NCI-H1436 (cell line): ENCODE measurements at regions not wholly inside any gene's neighbourhood (a gene's known extent, or its start where the extent isn't known, plus 50 kb on each side); places are given as distances from the start of the nearest gene placed in this dataset.

Source experiments
- DNase-seq: peaks from one replicate; lab custom pipeline; 2025; lab: John Stamatoyannopoulos, UW

DNA sequence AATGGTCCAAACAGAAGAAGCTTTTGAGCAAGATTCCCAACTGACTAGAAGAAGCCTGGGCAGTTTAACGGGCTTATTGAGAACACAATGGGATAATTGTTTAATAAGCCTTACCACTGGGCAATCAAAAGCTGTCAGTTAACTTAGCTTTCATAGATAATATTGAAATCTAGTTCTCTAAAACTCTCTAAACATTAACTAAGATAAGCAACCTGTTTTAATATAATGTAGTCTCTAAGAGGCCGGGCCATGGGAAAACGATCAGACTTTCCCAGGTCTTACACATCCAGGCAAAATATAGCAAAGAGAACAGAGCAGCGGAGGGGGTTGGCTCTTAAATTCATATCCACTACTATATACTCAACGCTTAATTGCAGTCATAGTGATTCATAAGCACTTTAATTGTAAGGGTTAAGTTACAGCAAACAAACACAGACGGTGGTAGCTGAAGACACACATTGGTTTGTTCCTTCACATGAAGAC lies 128.0 kb upstream of the FAM83B start:
- DNase-seq = peak; percentile 82

DNA sequence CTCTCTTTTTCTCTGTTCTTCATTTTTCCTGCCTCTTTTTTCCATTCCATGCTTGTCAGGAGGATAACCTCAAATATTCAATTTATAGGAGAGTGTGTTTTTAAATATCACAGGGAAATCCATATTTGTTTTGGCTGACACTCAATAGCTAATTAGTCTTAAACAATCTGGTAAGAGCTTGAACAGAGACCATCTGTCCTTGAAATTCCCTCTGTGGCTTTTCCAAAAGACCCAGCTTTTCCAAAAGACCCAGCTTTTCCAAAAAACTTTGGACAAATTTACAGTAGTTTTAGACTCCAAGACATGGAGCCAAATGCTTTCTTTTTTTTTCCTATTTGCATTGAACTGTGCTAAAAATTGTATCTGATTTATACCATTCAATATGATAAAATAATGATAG lies 127.4 kb upstream of the FAM83B start:
- peak; percentile 64 for DNase-seq

DNA sequence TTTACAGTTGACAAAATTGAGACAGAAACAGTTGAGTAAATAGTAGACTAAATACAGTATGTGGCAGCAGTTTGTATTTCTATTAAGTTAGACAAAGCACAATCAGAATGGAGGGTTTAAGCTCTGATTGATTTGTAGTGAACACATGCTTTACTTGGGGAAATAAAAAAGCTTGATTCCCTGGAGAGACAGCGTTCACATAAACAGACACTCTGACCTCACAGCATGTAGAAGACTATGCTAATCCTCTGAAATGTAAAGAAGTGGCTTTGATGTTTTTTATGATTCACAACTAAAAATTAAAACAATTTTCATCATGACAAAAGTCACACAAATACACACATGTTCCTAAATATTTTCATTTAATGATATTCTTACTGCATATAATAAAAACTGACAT lies 126.9 kb upstream of the FAM83B start:
- peak; percentile 30 for DNase-seq

DNA sequence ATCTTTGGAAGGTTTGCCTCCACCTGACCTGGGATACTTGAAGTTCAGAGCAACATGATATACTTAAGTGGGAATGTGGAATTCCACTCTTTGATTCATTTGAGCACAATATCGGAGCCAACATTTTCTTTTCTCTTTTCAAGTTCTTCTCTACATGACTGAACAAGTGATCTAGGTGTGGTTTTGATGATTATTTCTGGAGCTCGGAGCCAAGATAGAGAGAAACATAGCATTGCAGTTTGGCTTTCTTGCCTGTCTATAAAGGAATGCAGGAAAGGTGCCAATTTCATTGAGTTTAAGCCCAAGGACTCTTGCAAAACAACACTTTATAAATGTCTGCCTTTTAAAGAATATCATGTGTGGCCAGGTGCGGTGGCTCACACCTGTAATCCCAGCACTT lies 124.2 kb upstream of the FAM83B start:
- DNase-seq = no peak

DNA sequence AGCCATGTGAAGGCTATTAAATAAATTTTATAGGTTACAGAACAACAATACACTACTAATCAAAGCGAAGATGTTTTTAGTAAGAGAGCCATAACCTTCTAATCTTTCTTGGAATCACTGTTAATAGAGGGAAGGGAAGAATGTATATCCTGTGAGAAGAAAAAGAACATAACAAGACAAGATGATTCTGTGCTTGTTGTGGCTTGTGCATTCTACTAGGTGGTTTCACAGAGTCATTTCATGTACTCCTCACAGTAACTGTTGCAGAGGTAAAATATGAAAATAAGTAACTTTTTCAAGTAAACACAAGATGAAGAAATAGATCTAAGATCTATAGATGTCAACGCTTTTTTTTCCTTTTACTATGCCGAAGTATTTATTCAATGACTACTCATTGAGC lies 116.9 kb upstream of the FAM83B start:
- DNase-seq = no peak

DNA sequence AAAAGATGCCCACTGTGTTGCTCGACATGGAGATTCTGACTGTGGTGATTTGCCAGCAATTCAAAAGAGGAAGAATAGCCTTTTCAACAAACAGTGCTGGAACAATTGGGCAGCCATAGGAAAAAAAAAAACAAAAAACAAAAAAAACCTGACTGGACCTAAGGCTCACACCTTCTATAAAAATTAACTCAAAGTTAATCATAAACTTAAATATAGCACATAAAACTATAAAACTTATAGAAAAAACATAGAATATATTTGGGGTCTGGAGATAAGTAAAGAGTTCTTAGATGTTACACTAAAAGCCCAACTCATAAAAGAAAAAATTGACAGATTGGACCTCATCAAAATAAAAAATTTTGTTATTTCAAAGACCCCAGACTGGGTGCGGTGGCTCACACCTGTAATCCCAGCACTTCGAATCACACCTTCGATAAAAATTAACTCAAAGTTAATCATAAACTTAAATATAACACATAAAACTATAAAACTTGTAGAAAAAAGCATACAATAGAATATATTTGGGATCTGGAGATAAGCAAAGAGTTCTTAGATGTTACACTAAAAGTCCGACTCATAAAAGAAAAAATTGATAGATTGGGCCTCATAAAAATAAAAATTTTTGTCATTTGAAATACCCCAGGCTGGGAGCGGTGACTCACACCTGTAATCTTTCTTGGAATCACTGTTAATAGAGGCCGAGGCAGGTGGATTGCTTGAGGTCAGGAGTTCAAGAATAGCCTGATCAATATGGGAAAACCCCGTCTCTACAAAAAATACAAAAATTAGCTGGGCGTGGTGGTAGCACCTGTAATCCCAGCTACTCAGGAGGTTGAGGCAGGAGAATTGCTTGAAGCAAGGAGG lies 115.6 kb upstream of the FAM83B start:
- no peak for DNase-seq

DNA sequence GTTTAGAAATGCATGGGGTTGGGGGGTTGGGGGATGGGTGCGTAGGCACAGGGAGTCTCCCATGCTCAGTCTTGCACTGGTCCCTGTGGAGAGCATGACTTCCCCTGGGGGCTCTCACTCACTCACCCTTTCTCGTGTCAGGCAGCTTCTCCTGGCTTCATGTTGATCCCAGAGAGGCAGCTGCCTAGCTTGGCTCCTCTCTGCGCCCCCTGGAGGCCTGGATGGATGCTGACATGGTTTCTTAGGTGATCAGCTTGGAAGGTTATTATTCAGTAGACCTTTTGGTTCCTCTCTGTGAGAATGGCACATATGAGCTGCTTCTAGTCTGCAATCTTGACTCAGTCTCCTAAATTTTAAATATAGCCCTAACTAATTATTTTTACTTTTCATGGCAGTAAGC lies 109.3 kb upstream of the FAM83B start:
- DNase-seq = no peak

DNA sequence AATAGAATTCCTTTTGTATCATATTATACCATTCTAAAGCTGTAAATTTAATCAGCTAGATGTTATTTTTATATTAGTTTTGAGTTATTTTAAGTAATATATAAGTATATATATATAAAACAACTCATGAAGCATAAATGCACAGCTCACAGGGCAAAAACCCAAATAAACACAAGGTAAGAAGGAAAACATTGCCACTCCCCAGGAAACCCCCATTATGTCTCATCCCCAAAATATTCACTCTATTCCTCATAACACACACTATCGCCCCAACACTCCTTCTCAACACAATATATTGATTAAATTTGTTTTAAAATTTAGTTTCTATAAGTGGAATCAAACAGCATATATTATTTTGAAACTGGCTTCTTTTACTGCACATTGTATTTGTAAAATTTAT lies 98.6 kb upstream of the FAM83B start:
- no peak for DNase-seq

DNA sequence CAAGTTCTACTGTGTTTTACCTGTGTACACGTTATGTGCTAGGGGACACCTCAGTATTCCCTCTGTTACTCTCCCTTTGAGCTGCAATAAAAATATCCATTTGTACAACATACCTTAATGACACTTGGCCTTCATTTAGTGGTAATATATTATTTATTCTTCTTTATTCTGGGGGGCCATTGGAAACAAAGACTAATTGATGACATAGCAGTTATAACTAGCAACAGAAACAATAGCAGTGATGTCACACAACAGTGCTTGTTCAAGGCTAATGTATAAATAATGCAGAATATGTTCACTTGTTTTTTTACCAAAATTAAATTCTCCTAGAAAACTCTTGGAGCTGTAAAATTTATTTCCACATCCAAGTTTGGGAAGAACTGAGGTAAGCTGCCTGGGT lies 92.2 kb upstream of the FAM83B start:
- DNase-seq = no peak

DNA sequence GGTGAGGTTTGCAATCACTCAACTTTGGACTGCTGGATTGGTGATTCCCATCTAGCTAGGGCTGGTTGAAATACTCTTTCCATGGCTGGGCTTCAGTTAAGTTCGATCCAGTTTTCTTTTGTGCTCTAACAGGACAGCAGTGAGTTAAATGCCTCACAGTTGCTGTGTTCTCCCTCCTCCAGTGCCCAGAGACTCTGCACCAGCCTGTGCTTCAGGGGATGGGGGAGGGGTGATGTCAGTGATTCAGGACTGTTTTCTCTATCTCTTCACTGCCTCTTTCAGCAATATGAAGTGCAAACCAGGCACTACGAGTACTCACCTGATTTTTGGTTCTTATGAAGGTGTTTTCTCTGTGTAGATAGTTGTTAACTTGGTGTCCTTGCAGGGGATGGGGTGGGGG lies 88.2 kb upstream of the FAM83B start:
- DNase-seq = no peak

DNA sequence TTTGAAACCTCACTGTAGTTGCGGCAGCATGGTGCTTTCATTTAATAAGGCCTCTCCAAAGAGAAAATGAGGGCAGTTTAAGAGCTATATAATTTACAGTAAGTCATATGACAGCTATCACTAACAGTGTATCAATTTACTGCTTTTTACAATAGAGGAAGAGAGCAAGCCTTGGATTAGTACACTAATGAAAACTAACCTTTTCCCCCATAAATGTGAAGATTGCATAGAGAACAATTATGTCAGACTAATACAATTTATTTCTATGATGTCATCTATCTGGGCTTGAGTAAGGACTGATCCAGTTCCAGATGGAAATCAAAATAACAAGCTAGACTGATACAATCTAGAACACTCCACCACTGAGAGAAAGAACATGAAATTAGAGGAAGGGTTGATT lies 78.1 kb upstream of the FAM83B start:
- DNase-seq = no peak

DNA sequence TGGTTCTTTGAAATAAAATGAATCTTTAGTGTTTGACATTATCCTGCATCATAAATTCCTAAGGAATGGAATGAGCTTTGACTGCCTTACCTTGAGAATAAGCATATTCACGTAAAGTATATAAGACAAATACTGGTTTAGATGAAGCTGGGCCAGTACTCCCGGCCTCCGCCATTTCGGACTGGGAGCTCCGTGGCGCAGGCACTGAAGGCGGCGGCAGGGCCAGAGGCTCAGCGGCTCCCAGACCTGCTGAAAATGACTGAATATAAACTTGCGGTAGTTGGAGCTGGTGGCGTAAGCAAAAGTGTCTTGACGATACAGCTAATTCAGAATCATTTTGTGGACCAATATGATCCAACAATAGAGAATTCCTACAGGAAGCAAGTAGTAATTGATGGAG lies 76.2 kb upstream of the FAM83B start:
- no peak for DNase-seq

DNA sequence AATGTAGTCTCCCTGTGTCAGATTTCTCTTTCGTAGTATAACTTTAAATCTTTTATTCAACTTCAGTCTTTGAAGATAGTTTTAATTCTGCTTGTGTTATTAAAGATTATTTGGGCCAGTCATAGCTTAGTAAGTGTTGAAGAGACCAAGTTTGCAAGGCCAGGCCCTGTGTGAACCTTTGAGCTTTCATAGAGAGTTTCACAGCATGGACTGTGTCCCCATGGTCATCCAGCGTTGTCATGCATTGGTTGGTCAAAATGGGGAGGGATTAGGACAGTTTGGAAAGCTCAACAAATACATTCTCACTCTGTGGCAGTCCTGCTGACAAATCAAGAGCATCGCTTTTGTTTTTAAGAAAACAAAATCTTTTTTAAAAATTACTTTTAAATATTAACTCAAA lies 74.6 kb upstream of the FAM83B start:
- DNase-seq = no peak

DNA sequence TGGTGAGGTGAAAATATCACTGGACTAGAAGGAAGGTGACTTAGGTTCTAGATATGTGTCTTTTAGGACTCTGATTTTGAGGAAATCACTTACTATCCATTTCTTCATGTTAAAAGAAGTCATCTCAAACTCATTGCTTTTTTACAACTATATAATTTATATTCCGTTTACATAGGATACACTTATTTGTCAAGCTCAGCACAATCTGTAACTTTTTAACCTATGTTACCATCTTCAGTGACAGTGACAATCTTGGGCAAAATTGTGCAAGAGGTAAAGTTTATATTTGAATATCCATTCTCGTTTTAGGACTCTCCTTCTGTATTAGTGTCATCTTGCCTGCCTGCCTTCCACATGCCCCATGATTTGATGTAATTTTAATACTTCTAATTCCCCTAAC lies 74.0 kb upstream of the FAM83B start:
- no peak for DNase-seq

DNA sequence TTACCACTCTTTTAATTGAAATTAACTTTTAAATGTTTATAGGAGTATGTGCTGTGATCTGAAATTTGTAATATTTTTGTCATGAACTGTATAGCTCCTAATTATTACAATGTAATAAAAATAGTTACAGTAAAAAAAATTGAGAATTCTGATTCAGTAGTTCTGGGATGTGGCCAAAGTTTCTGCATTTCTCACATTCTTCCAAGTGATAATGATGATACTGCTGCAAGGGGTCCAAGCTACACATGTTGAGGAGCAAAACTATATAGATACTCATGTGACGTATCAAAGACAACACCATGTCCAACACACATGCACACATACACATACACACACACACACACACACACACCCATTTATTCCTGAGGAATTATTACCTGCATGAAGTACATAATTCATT lies 71.0 kb upstream of the FAM83B start:
- DNase-seq = no peak

DNA sequence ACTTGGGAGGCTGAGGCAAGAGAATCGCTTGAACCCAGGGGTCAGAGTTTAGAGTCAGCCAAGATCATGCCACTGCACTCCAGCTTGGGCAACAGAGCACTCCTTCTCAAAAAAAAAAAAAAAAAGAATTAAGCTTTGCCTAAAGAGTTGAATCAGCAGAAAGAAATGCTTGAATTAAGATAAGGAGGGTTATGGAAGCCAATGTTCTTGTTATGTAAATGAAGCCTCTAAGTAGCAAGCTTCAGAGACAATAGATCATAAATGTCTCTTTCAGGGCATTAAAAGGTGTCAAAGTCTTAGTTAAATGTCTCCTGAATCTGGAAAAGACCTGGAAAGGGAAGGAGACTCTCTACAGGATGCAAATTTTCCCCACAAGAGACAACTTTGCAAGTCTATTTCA lies 69.7 kb upstream of the FAM83B start:
- DNase-seq = no peak

DNA sequence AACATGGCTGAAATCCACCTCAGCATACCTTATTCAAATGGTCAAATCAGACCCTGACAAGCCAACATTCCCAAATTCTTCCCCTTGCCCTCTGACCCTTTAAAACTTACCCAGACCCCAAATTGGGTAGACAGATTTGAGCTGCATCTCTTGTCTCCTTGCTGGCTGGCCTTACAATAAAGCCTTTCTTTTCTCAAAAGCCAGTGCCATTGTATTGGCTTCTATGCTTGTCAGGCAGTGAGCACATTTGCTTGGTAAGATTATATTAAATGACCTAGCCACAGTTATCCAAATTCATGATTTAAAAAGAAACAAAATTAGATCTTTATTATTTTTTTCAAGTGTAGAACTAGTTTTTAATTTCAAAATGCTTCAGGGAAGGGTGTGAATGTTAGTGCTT lies 67.8 kb upstream of the FAM83B start:
- no peak for DNase-seq

DNA sequence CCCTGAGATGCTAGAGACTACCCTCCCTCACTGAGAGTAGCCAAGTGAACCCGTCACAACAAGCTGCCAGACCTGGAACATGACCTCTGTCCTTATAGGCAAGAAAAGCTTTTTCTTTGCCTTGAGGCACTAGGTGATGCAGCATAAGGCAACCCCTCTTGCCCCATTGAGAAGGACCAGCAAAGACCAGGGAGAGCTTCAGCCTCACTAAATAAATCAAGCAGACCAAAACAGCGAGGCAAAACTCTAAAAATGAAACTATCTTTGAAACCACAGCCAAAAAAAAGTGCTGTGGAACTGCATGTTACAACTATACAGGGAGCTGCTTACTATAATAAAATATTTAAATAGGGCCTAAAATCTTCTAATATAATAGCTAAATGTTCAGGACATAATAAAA lies 62.6 kb upstream of the FAM83B start:
- no peak for DNase-seq

DNA sequence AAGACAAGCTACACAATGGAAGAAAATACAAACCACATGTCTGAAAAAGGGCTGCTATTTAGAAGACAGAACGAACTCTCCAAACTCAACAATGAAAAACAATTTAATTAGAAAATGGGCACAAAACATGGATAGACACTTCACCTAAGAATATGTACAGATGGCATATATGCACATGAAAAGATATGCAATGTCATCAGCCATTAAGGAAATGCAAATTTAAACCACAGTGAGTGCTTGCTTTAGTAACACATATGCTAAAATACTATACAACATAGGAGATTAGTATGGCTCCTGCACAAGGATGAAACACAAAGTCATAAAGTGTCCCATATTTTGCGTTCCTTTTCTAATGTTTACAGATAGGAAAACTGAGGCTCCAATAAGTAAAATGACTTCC lies 60.4 kb upstream of the FAM83B start:
- DNase-seq = no peak

DNA sequence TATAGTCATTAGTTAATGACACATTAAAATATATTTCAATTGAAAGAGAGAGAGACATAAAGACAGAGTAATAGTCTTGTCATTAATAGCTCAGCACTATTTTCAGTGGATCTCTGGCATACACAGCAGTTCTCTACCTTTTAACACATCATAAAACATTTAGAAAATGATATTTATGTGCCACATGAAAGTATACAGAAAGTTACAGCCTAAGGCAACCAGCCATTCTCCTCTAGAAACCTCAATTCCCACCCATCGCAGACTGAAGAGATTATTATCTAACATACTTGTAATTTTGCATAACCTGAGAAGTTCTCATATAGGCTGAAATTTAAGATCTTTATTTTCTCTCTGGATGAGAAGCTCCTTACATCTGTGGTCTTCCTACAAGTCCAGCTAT lies 58.7 kb upstream of the FAM83B start:
- no peak for DNase-seq
